Panc1 (cell line): ENCODE measurements at regions not wholly inside any gene's neighbourhood (a gene's known extent, or its start where the extent isn't known, plus 50 kb on each side); places are given as distances from the start of the nearest gene placed in this dataset.
A peak's percentile ranks its signal among the peaks of the same experiment; 100 is the strongest.

Experiments used
- ATAC-seq: fragments of 200-7000 bp; cut with Tn5 transposase; 2 replicates; pipeline ENCODE4 v1.9.1; 2020; ENCODE audit warnings: mild to moderate bottlenecking, moderate library complexity
- BruUV-seq: library from RNA; stranded (reverse); fragments of 400-500 nt; replicated peaks from 2 replicates; lab custom pipeline; 2021; lab: Mats Ljungman, UMichigan
- CTCF ChIA-PET: fragments of 300-600 bp; sonication (Branson Sonifier 250); formaldehyde crosslinking; loops from one replicate; lab custom pipeline; 2022; ENCODE audit warnings: antibody characterized with exemption; lab: Charles Lee
- POLR2A ChIA-PET: fragments of 300-600 bp; sonication (Branson Sonifier 250); formaldehyde crosslinking; loops from one replicate; lab custom pipeline; 2022; ENCODE audit warnings: antibody characterized with exemption; lab: Charles Lee
- DNase-seq: peaks from one replicate; pipeline ENCODE4 v3.0.0-alpha.2; 2010; ENCODE audit warnings: low read depth, low spot score
- H3K27ac ChIP-seq: 2 replicates; pipeline ENCODE4 v1.5.1; 2011; ENCODE audit warnings: mild to moderate bottlenecking, low read length, inconsistent platforms
- H3K27me3 ChIP-seq: fragments of 200-500 bp; sonication (Bioruptor generic); 2 replicates; pipeline ENCODE4 v1.6.0; 2014; ENCODE audit warnings: low read length, inconsistent platforms; ENCODE audit not compliant: control insufficient read depth, insufficient read depth
- H3K36me3 ChIP-seq: fragments of 200-500 bp; sonication (Bioruptor generic); 2 replicates; pipeline ENCODE4 v1.5.1; 2014; ENCODE audit warnings: inconsistent platforms, mild to moderate bottlenecking, low read length, moderate library complexity; ENCODE audit not compliant: control insufficient read depth, insufficient read depth
- H3K4me1 ChIP-seq: 2 replicates; pipeline ENCODE4 v1.5.1; 2011; ENCODE audit warnings: inconsistent platforms, mild to moderate bottlenecking, low read length, moderate library complexity; ENCODE audit not compliant: control insufficient read depth, insufficient read depth
- H3K4me3 ChIP-seq, 2 experiments: 2 replicates each; pipeline ENCODE4 v1.5.1; 2011 to 2012; ENCODE audit warnings: low read depth in 2 of 2, low read length in 2 of 2, mild to moderate bottlenecking in 2 of 2, inconsistent platforms in 1 of 2, moderate library complexity in 1 of 2
- H3K9me3 ChIP-seq: fragments of 200-500 bp; sonication (Bioruptor generic); 2 replicates; pipeline ENCODE4 v1.5.1; 2014; ENCODE audit warnings: low read depth, mild to moderate bottlenecking, inconsistent platforms, low read length, moderate library complexity; ENCODE audit not compliant: control insufficient read depth, insufficient read depth
- POLR2AphosphoS5 ChIP-seq: IDR thresholded peaks from 2 replicates; pipeline ENCODE4 v1.6.1; 2012; ENCODE audit warnings: mild to moderate bottlenecking, low read depth, low read length, moderate library complexity
- SIN3A ChIP-seq: IDR thresholded peaks from 2 replicates; pipeline ENCODE4 v1.6.1; 2012; ENCODE audit warnings: low read depth, mild to moderate bottlenecking, low read length, moderate library complexity, borderline replicate concordance; ENCODE audit not compliant: insufficient read depth
- TCF7L2 ChIP-seq: IDR thresholded peaks from 2 replicates; pipeline ENCODE4 v1.6.1; 2011; ENCODE audit warnings: mild to moderate bottlenecking, low read depth, low read length, inconsistent platforms
- in situ Hi-C: cut with HindIII; loops from 2 replicates; pipeline ENCODE4 v1.10.0; 2016; ENCODE audit warnings: low sequenced_read_pairs, low pct_unique_long_range_greater_than_20kb
- intact Hi-C: fragments of 100-400 bp; cut with micrococcal nuclease; formaldehyde crosslinking; loops from one replicate; pipeline ENCODE4 v1.10.0; 2022; ENCODE audit not compliant: unreplicated experiment
- TF ChIP-seq, protein P1 (sequence below): fragments of 450-650 bp; IDR thresholded peaks from 2 replicates; pipeline ENCODE4 v1.5.1; 2017; ENCODE audit warnings: mild to moderate bottlenecking
- TF ChIP-seq, protein P2 (sequence below), 2 experiments: IDR thresholded peaks; 2 replicates each; pipeline ENCODE4 v1.6.1; 2011 to 2012; ENCODE audit warnings: low read depth in 2 of 2, control low read depth in 1 of 2, low read length in 1 of 2, mild to moderate bottlenecking in 1 of 2, moderate library complexity in 1 of 2; ENCODE audit not compliant: insufficient read depth in 1 of 2

DNA sequence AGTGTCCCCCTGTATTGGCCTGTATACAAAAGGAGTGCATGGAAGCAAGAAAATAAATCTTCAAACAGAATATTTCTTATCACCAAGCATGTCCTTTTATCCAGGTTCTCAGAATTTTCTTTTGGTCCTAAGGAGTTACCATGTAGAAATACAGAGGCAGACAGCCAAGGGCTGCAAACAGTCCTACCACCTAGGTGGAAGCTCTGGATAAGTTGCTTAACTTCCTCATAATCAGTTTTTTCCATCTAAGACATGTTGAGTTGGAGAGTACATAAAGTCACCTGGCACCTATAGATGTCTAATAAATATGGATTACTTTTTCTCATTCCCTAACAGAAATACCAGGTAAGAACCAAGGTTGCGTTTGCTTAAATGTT lies 57.0 kb upstream of the BLID start:
- intact Hi-C loops = no loop called here
- CTCF ChIA-PET = interaction anchor here (0.6 kb wide), 1 partner anchor 7 kb away, joined by 3 read pairs; no protein-coding TSS in a partner anchor
- H3K27me3 ChIP-seq = no peaks in the 10 kb centered on the region
- no peaks in the 10 kb centered on the region for H3K36me3 ChIP-seq
- H3K4me1 ChIP-seq = peaks cover 8% of the 10 kb centered on the region
- peak overlapping the region; percentile 37 for H3K27ac ChIP-seq
- H3K4me3 ChIP-seq = no peak overlapping the region
- TF ChIP-seq TCF7L2 = no peak
- TF ChIP-seq, protein P1, sequence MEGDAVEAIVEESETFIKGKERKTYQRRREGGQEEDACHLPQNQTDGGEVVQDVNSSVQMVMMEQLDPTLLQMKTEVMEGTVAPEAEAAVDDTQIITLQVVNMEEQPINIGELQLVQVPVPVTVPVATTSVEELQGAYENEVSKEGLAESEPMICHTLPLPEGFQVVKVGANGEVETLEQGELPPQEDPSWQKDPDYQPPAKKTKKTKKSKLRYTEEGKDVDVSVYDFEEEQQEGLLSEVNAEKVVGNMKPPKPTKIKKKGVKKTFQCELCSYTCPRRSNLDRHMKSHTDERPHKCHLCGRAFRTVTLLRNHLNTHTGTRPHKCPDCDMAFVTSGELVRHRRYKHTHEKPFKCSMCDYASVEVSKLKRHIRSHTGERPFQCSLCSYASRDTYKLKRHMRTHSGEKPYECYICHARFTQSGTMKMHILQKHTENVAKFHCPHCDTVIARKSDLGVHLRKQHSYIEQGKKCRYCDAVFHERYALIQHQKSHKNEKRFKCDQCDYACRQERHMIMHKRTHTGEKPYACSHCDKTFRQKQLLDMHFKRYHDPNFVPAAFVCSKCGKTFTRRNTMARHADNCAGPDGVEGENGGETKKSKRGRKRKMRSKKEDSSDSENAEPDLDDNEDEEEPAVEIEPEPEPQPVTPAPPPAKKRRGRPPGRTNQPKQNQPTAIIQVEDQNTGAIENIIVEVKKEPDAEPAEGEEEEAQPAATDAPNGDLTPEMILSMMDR = no peak
- TF ChIP-seq POLR2AphosphoS5 = no peak
- TF ChIP-seq, protein P2, sequence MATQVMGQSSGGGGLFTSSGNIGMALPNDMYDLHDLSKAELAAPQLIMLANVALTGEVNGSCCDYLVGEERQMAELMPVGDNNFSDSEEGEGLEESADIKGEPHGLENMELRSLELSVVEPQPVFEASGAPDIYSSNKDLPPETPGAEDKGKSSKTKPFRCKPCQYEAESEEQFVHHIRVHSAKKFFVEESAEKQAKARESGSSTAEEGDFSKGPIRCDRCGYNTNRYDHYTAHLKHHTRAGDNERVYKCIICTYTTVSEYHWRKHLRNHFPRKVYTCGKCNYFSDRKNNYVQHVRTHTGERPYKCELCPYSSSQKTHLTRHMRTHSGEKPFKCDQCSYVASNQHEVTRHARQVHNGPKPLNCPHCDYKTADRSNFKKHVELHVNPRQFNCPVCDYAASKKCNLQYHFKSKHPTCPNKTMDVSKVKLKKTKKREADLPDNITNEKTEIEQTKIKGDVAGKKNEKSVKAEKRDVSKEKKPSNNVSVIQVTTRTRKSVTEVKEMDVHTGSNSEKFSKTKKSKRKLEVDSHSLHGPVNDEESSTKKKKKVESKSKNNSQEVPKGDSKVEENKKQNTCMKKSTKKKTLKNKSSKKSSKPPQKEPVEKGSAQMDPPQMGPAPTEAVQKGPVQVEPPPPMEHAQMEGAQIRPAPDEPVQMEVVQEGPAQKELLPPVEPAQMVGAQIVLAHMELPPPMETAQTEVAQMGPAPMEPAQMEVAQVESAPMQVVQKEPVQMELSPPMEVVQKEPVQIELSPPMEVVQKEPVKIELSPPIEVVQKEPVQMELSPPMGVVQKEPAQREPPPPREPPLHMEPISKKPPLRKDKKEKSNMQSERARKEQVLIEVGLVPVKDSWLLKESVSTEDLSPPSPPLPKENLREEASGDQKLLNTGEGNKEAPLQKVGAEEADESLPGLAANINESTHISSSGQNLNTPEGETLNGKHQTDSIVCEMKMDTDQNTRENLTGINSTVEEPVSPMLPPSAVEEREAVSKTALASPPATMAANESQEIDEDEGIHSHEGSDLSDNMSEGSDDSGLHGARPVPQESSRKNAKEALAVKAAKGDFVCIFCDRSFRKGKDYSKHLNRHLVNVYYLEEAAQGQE (IDR thresholded peaks at IDR 0.05; ENCODE audit: insufficient read depth in 1 of 2, low read depth in 2 of 2, low read length in 1 of 2) = no peak
- POLR2A ChIA-PET = no interaction called here
- no TSS peak for BruUV-seq
- H3K9me3 ChIP-seq = no peaks in the 10 kb centered on the region
- DNase-seq (no peak), ATAC-seq (no peak)
- in situ Hi-C loops = no loop called here

DNA sequence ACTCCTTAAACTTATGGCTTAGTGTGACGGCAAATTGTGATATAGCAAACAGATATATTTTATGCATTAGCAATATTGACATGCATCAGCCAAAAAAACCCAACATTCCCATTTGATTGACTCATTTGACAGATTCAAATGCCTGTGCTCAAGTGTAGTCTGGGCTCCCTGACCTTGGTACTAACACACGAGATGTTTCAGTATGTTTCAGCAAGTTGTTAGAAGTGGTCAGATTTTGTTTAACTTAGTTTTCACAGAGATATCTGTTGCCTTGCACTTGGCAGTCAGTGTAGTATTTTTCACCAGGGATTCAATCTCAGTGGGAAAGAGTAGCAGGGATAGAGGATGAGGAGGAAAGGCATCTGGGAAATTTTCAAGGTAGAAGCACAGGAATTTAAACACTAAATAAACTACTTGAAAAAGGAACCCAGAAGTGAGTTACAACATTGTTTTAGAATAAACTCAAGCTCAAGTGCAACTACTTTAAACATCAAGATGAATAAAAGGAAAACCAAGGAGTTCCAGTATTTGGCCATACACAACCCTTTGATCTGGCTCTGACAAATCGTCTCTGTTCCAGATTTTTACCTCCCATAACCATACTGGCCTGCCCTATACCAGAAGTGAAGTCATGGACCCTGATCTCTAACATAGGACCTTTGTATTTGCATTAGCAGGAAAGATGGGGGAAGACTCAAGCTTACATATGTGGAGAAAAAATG lies 56.5 kb upstream of the BLID start:
- H3K27me3 ChIP-seq = no peaks in the 10 kb centered on the region
- ATAC-seq (no peak), DNase-seq (no peak)
- CTCF ChIA-PET = no interaction called here
- no peaks in the 10 kb centered on the region for H3K9me3 ChIP-seq
- TF ChIP-seq, protein P2 (IDR thresholded peaks at IDR 0.05; ENCODE audit: insufficient read depth in 1 of 2, low read depth in 2 of 2, low read length in 1 of 2) = no peak
- no peak for TF ChIP-seq SIN3A
- no peak for TF ChIP-seq POLR2AphosphoS5
- TF ChIP-seq TCF7L2 = no peak
- TF ChIP-seq, protein P1 = no peak
- intact Hi-C loops (no loop called here), in situ Hi-C loops (no loop called here)
- BruUV-seq = no TSS peak
- peaks cover 12% of the 10 kb centered on the region for H3K4me1 ChIP-seq
- POLR2A ChIA-PET = no interaction called here
- H3K27ac ChIP-seq = peak overlapping the region; percentile 37; the same call in 1 of the 2 replicates
- H3K4me3 ChIP-seq = no peak overlapping the region
- H3K36me3 ChIP-seq = no peaks in the 10 kb centered on the region
